ENCODE measurements at regions not wholly inside any gene's neighbourhood (a gene's known extent, or its start where the extent isn't known, plus 50 kb on each side); places are given as distances from the start of the nearest gene placed in this dataset.

GRCh38 chr1:95583661-95584210, 349.7 kb downstream of the RWDD3 start:
- no peak for DNase-seq
- Histone ChIP-seq H3K9me3 (no peaks in the 10 kb centered on the region), H3K36me3 (no peaks in the 10 kb centered on the region), H3K27me3 (no peaks in the 10 kb centered on the region), H3K4me1 (peaks cover 9% of the 10 kb centered on the region), H3K4me3 (ENCODE audit: low read depth, low read length) (no peak overlapping the region)
- TF ChIP-seq CTCF (IDR thresholded peaks at IDR 0.05; ENCODE audit: low read depth, low read length), result no peak

DNA sequence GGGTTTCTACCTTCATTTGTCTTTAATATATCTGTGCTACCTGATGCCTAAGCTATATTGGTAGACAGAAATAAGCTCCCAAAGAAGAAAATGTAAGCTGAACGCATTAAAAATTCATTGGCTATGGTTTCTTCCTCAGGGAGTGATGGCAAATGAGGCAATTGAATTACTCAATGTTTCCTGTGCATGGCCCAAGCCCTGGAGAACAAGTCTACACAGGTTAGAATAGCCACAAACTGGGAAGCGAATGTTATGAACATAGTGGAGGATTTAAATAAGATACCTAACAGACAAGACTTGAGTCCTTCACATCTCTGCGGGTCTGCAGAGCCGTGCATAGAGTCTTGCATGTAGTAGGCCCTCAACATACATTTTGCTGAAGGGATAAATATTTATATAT, 350.3 kb downstream of the RWDD3 start:
- Histone ChIP-seq H3K4me3 (ENCODE audit: low read depth, low read length) (no peak overlapping the region), H3K4me1 (peaks cover 4% of the 10 kb centered on the region), H3K27me3 (no peaks in the 10 kb centered on the region), H3K36me3 (no peaks in the 10 kb centered on the region), H3K9me3 (no peaks in the 10 kb centered on the region)
- no peak for TF ChIP-seq CTCF (IDR thresholded peaks at IDR 0.05; ENCODE audit: low read depth, low read length)
- DNase-seq, result no peak

GRCh38 chr1:95604771-95605170, 370.8 kb downstream of the RWDD3 start:
- Histone ChIP-seq H3K4me1 (peaks cover 5% of the 10 kb centered on the region), H3K9me3 (no peaks in the 10 kb centered on the region), H3K27me3 (no peaks in the 10 kb centered on the region), H3K4me3 (ENCODE audit: low read depth, low read length) (0 out of 2 replicates have a peak overlapping the region, but pooled peaks have one; percentile 10), H3K36me3 (no peaks in the 10 kb centered on the region)
- no peak for TF ChIP-seq CTCF (IDR thresholded peaks at IDR 0.05; ENCODE audit: low read depth, low read length)
- DNase-seq, result peak; percentile 66

GRCh38 chr1:95614197-95614596, 380.2 kb downstream of the RWDD3 start:
- no peak for TF ChIP-seq CTCF (IDR thresholded peaks at IDR 0.05; ENCODE audit: low read depth, low read length)
- DNase-seq, result no peak
- Histone ChIP-seq H3K4me1 (no peaks in the 10 kb centered on the region), H3K36me3 (no peaks in the 10 kb centered on the region), H3K9me3 (no peaks in the 10 kb centered on the region), H3K4me3 (ENCODE audit: low read depth, low read length) (no peak overlapping the region), H3K27me3 (no peaks in the 10 kb centered on the region)

DNA sequence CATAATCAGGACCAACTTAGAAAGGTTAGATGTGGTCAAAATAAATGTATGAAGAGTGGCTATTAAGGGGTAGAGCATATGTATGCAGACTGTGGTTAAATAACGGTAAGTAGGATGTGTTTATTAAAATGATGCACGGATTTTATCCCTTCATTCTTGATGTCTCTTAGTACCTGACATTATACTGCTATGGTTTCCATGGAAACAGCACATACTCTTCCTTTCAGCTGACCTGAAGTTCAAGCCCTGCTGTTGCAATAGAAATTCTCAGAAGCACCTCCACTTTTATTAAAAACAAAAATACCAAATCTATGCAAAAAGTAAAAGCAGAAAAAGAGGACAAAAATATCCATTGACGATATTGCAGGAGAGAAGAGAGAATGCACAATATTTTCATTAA, 381.4 kb downstream of the RWDD3 start:
- H3K9me3 ChIP-seq, result no peaks in the 10 kb centered on the region
- no peaks in the 10 kb centered on the region for H3K36me3 ChIP-seq
- DNase-seq, result no peak
- no peaks in the 10 kb centered on the region for H3K4me1 ChIP-seq
- no peaks in the 10 kb centered on the region for H3K27me3 ChIP-seq
- no peak overlapping the region for H3K4me3 ChIP-seq (ENCODE audit: low read depth, low read length)
- TF ChIP-seq CTCF (IDR thresholded peaks at IDR 0.05; ENCODE audit: low read depth, low read length), result no peak

DNA sequence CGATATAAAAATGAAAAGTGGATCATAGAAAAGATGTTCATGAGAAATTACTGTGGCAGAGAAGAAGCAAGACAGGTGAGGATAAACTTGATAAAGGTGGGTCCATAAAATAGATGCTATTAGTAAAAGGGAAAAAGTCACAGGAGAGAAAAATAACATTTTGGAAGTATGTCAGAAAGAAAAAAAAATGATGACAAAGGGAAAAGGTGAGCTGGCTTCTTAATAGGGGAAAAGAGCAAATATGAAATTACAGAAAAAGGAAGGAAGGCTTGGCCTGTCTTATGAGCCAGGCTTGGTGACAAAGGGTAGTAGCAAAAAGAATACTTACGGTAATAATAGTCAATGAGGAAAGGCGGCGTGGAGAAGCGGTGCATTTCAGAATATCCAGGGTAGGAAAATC, 386.1 kb downstream of the RWDD3 start:
- DNase-seq, result no peak
- H3K9me3 ChIP-seq, result no peaks in the 10 kb centered on the region
- H3K36me3 ChIP-seq, result no peaks in the 10 kb centered on the region
- no peaks in the 10 kb centered on the region for H3K27me3 ChIP-seq
- no peak overlapping the region for H3K4me3 ChIP-seq (ENCODE audit: low read depth, low read length)
- no peak for TF ChIP-seq CTCF (IDR thresholded peaks at IDR 0.05; ENCODE audit: low read depth, low read length)
- H3K4me1 ChIP-seq, result no peaks in the 10 kb centered on the region
